ENCODE measurements at regions not wholly inside any gene's neighbourhood (a gene's known extent, or its start where the extent isn't known, plus 50 kb on each side); places are given as distances from the start of the nearest gene placed in this dataset.

DNA sequence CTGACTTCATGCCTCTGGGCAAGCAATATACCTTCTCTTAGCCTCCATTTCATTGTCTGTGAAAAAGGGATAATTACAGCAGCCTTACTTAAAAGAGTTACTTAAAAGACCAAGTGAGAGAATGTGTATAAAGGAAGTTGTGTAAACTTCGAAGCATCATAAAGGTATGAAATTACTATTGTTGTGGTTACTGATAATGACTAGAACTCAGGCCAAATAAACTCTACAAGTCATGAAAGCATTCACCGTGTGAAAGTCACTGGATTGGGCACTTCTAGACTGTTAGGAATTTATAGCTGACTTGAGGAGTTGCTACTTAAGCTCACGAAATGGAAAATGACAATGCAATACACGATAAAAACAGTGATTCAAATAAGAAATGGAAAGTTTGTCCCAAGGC lies 67.4 kb upstream of the HAAO start:
- ChIA-PET CTCF (no interaction called here), POLR2A (ENCODE audit: low non-redundant PET) (no interaction called here)

DNA sequence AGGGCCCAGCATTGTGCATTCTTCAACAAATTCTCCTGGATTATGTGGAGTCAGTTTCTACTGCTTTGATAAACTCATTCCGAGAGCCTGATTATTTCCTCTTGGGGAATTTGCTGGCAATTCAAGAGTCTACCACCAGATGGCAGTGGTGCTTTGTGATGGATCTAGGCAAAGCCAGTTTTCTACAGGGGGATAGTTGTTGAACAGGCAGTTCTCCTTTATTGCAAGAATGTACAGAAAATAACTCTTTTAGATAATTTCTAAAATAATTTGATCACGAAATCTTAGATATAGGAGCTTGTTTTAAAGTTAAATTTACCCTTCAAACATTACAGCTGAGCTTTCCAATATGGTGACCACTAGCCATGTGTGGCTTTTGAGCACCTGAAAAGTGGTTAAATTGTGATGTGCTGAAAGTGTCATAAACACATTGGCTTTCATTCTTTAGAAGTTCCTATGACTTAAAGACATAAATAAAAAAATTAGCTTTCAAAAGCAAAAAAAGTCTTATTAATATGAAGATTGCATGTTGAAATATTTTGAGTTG lies 66.7 kb upstream of the HAAO start:
- intact Hi-C loops (cut with micrococcal nuclease; ENCODE audit: unreplicated experiment), result loop anchor here (10.0 kb wide), 2 partner anchors 366 to 626 kb away; partner anchors contain the start of gene ZFP36L2
- no peaks in the 10 kb centered on the region for H3K9me3 ChIP-seq (ENCODE audit: low read depth, low read length, poor library complexity, severe bottlenecking)
- no peaks in the 10 kb centered on the region for H3K27me3 ChIP-seq (replicated peaks; ENCODE audit: insufficient read depth, low read depth, low read length, poor library complexity)
- TF ChIP-seq, protein P1, sequence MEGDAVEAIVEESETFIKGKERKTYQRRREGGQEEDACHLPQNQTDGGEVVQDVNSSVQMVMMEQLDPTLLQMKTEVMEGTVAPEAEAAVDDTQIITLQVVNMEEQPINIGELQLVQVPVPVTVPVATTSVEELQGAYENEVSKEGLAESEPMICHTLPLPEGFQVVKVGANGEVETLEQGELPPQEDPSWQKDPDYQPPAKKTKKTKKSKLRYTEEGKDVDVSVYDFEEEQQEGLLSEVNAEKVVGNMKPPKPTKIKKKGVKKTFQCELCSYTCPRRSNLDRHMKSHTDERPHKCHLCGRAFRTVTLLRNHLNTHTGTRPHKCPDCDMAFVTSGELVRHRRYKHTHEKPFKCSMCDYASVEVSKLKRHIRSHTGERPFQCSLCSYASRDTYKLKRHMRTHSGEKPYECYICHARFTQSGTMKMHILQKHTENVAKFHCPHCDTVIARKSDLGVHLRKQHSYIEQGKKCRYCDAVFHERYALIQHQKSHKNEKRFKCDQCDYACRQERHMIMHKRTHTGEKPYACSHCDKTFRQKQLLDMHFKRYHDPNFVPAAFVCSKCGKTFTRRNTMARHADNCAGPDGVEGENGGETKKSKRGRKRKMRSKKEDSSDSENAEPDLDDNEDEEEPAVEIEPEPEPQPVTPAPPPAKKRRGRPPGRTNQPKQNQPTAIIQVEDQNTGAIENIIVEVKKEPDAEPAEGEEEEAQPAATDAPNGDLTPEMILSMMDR (conservative IDR thresholded peaks at IDR 0.05; ENCODE audit: low read depth, low read length), result peak; percentile 94
- TF ChIP-seq EZH2 (IDR thresholded peaks at IDR 0.05; ENCODE audit: borderline replicate concordance, low read depth, low read length, poor library complexity, severe bottlenecking), result no peak
- no peak overlapping the region for H3K4me3 ChIP-seq (ENCODE audit: low read depth, low read length, poor library complexity, severe bottlenecking)
- POLR2A ChIA-PET (ENCODE audit: low non-redundant PET), result no interaction called here
- no peak overlapping the region for H3K27ac ChIP-seq (ENCODE audit: low read depth, low read length, poor library complexity, severe bottlenecking)
- no peaks in the 10 kb centered on the region for H3K4me1 ChIP-seq (ENCODE audit: insufficient read depth, low read length, poor library complexity, severe bottlenecking)
- CTCF ChIA-PET, result no interaction called here
- BruUV-seq (replicated peaks), result no TSS peak
- DNase-seq (ENCODE audit: low spot score), result peak; percentile 84
- H3K36me3 ChIP-seq (ENCODE audit: insufficient read depth, low read length, poor library complexity, severe bottlenecking), result no peaks in the 10 kb centered on the region

More for the DNA sequence above, 67.4 kb upstream of the HAAO start:
- Histone ChIP-seq H3K4me1 (ENCODE audit: insufficient read depth, low read length, poor library complexity, severe bottlenecking) (no peaks in the 10 kb centered on the region), H3K36me3 (ENCODE audit: insufficient read depth, low read length, poor library complexity, severe bottlenecking) (no peaks in the 10 kb centered on the region), H3K27me3 (replicated peaks; ENCODE audit: insufficient read depth, low read depth, low read length, poor library complexity) (no peaks in the 10 kb centered on the region), H3K9me3 (ENCODE audit: low read depth, low read length, poor library complexity, severe bottlenecking) (no peaks in the 10 kb centered on the region), H3K4me3 (ENCODE audit: low read depth, low read length, poor library complexity, severe bottlenecking) (no peak overlapping the region), H3K27ac (ENCODE audit: low read depth, low read length, poor library complexity, severe bottlenecking) (no peak overlapping the region)
- no peak for DNase-seq (ENCODE audit: low spot score)
- BruUV-seq (replicated peaks), result no TSS peak
- intact Hi-C loops (cut with micrococcal nuclease; ENCODE audit: unreplicated experiment), result loop anchor here (10.0 kb wide), 2 partner anchors 365 to 625 kb away; partner anchors contain the start of gene ZFP36L2
- no peak for TF ChIP-seq EZH2 (IDR thresholded peaks at IDR 0.05; ENCODE audit: borderline replicate concordance, low read depth, low read length, poor library complexity, severe bottlenecking)
- TF ChIP-seq, protein P1 (conservative IDR thresholded peaks at IDR 0.05; ENCODE audit: low read depth, low read length), result no peak

DNA sequence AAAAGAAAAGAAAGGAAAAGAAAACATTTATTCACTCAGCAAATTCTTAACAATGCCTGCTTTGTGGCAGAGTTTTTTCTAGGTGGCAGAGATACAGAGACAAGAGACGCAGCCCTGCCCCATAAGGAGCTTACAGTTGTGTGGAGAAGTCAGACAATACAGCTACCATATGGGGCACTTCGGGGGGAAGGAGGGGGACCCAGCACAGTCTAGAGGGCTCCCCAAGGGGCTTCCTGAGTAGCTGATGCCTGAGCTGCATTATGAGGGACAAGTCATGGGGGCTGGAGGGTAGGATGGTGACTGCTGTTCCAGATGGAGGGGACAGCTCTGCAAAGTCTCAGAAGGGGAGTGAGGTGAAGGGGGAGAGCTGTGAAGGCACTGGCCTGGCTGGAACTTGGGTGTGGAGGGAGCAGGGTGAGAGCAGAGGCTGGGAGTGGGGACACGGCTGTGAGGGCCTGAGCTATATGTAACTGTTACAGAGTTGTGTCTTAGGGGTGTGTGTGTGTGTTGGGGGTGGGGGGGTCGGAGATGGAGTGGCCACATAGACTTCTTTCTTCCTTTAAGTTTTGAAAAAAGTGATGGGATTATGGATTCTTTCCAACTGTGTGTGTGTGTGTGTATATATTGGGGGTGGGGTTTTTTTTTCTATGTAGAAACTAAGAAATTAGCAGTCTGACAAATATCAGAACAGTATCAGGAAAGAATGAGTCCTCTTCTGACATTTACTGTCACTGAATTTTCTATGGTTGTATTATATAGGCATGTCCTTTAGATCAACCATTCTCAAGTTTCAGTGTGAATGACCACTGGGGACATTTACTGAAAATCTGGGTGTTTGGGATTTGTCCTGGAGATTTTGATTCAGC lies 66.0 kb upstream of the HAAO start:
- no peaks in the 10 kb centered on the region for H3K36me3 ChIP-seq (ENCODE audit: insufficient read depth, low read length, poor library complexity, severe bottlenecking)
- no peak for DNase-seq (ENCODE audit: low spot score)
- ChIA-PET CTCF (interaction anchor here (0.6 to 0.7 kb wide), 3 partner anchors 43 to 634 kb away, joined by 3 to 5 read pairs (median 4); no protein-coding TSS in a partner anchor), POLR2A (ENCODE audit: low non-redundant PET) (no interaction called here)
- H3K4me3 ChIP-seq (ENCODE audit: low read depth, low read length, poor library complexity, severe bottlenecking), result no peak overlapping the region
- no peaks in the 10 kb centered on the region for H3K27me3 ChIP-seq (replicated peaks; ENCODE audit: insufficient read depth, low read depth, low read length, poor library complexity)
- no peaks in the 10 kb centered on the region for H3K9me3 ChIP-seq (ENCODE audit: low read depth, low read length, poor library complexity, severe bottlenecking)
- TF ChIP-seq, protein P1 (conservative IDR thresholded peaks at IDR 0.05; ENCODE audit: low read depth, low read length), result no peak
- TF ChIP-seq EZH2 (IDR thresholded peaks at IDR 0.05; ENCODE audit: borderline replicate concordance, low read depth, low read length, poor library complexity, severe bottlenecking), result no peak
- no peak overlapping the region for H3K27ac ChIP-seq (ENCODE audit: low read depth, low read length, poor library complexity, severe bottlenecking)
- intact Hi-C loops (cut with micrococcal nuclease; ENCODE audit: unreplicated experiment), result loop anchor here (10.0 kb wide), 2 partner anchors 366 to 626 kb away; partner anchors contain the start of gene ZFP36L2
- no TSS peak for BruUV-seq (replicated peaks)
- no peaks in the 10 kb centered on the region for H3K4me1 ChIP-seq (ENCODE audit: insufficient read depth, low read length, poor library complexity, severe bottlenecking)
